HUES48 (cell line): ENCODE measurements at regions not wholly inside any gene's neighbourhood (a gene's known extent, or its start where the extent isn't known, plus 50 kb on each side); places are given as distances from the start of the nearest gene placed in this dataset.

Experiments used
- H3K27ac ChIP-seq: one replicate; pipeline ENCODE4 v1.7.0; 2013; ENCODE audit warnings: low read depth, low read length, inconsistent platforms
- H3K27me3 ChIP-seq: 2 replicates; pipeline ENCODE4 v1.6.1; 2013; ENCODE audit warnings: mild to moderate bottlenecking, low read length; ENCODE audit not compliant: control insufficient read depth, insufficient read depth
- H3K36me3 ChIP-seq: 2 replicates; pipeline ENCODE4 v1.6.1; 2013; ENCODE audit warnings: low read length; ENCODE audit not compliant: control insufficient read depth, insufficient read depth
- H3K4me1 ChIP-seq: 2 replicates; pipeline ENCODE4 v1.6.1; 2013; ENCODE audit warnings: mild to moderate bottlenecking, low read length; ENCODE audit not compliant: control insufficient read depth, insufficient read depth
- H3K4me3 ChIP-seq: 2 replicates; pipeline ENCODE4 v1.5.1; 2013; ENCODE audit warnings: mild to moderate bottlenecking, low read depth, low read length
- H3K9ac ChIP-seq: 2 replicates; pipeline ENCODE4 v1.6.1; 2013; ENCODE audit warnings: mild to moderate bottlenecking, low read depth, low read length, moderate library complexity
- H3K9me3 ChIP-seq: 2 replicates; pipeline ENCODE4 v1.6.1; 2013; ENCODE audit warnings: low read length; ENCODE audit not compliant: control insufficient read depth, insufficient read depth

DNA sequence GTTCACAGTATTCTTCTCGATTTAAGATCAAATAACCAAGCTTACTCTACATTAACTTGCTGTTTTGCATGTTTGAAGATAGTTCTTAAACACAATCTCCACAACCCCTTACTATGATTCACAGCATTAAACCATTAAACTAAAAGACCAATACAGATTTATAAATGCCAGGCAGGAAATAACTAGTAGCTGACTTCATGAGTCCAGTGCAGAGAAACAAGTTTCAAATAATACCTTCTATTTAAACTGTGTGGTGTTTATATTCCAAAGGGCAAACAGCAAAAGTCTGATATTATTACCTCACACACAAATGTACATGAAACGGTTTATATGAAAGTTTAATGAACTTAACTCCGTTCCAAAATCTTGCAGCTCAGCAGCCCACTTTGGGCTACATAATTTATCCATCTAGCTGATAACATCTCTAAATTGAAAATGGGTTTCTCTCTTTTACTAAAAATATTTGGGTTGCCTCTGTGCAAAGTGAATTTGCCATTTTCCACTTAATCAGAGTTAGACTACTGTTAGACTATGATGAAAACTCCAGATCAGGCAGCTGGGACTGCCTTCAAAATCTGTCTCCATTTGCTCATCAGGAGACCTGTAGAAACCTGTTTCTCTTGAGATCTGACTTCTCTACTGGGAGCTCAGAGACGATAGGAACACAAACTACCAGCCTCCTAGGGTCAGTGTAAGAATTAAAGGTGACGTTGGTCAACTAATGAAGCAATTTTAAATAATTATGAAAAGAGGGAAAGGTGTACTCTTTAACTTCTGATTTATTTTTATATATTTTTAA, 287.3 kb downstream of the FZD1 start:
- no peaks in the 10 kb centered on the region for H3K27me3 ChIP-seq

DNA sequence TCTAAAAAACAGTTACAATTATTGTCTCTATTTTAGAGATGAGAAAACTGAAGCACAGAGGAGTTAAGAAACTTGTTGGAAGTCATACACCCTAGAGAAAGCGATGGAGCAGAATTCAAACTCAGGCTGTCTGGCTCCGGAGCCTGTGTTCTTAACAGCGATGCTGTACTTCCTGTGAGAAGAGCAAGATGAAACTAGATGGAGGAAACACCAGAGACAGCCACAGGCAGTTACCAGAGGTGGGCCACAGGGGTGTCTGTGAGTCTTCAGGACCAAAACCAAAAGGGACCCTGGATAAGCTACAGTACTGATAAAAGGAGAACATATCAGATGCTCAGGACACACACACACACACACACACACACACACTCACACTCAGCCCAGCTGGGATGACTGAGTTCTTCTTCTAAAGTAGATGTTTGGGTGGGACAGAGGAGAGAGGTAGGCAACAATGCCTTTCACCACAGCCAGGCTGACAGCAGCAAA, 289.2 kb downstream of the FZD1 start:
- no peak overlapping the region for H3K4me3 ChIP-seq
- no peaks in the 10 kb centered on the region for H3K9me3 ChIP-seq
- no peaks in the 10 kb centered on the region for H3K36me3 ChIP-seq
- 0 out of 2 replicates have a peak, but pooled peaks cover 3% of the 10 kb centered on the region for H3K4me1 ChIP-seq
- no peak overlapping the region for H3K27ac ChIP-seq
- H3K9ac ChIP-seq, result no peak overlapping the region
- H3K27me3 ChIP-seq, result no peaks in the 10 kb centered on the region

More for the DNA sequence above, 287.3 kb downstream of the FZD1 start:
- Histone ChIP-seq H3K36me3 (no peaks in the 10 kb centered on the region), H3K4me1 (0 out of 2 replicates have a peak, but pooled peaks cover 3% of the 10 kb centered on the region), H3K9me3 (no peaks in the 10 kb centered on the region), H3K9ac (no peak overlapping the region), H3K4me3 (no peak overlapping the region), H3K27ac (no peak overlapping the region)

DNA sequence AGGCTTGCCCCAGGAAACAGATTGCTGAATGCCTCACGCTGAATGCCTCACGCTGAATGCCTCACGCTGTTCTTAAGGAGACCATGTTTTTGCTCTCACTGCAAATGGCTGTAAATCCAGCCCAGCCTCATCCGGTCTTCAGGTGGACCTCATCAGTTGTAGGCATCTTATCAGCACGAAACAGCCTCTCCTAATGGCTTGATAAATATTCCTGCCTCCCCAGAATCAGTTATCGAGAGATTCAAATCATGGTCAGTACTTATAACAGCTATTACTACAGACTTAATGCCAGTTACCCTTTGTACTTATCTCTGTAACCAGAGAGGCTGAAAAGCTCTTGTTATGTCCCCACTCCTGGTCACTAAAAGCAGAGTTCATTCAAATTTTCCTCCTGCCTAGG, 290.6 kb downstream of the FZD1 start:
- Histone ChIP-seq H3K36me3 (no peaks in the 10 kb centered on the region), H3K4me3 (no peak overlapping the region), H3K4me1 (0 out of 2 replicates have a peak, but pooled peaks cover 3% of the 10 kb centered on the region), H3K9ac (no peak overlapping the region), H3K27ac (no peak overlapping the region), H3K27me3 (no peaks in the 10 kb centered on the region), H3K9me3 (no peaks in the 10 kb centered on the region)

DNA sequence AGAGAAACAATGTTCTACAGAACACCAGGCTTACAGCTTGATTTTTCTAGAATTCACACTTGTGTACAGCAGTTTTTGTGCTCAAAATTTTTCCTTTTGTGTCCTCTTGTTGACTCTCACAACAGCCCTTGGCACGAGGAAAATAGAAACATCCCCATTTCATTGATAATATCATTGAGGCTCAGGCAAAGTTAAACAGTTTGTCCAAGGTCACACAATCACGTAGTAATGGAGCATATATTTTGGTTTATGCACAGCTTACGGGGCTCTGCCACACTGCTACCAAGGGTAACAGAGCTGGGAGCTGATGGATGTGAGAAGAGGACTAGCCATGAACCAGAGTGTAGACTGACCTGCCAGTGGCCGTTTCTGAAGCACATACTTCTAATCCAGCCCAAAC, 292.0 kb downstream of the FZD1 start:
- Histone ChIP-seq H3K36me3 (no peaks in the 10 kb centered on the region), H3K27ac (no peak overlapping the region), H3K27me3 (no peaks in the 10 kb centered on the region), H3K4me1 (0 out of 2 replicates have a peak, but pooled peaks cover 3% of the 10 kb centered on the region), H3K4me3 (no peak overlapping the region), H3K9ac (no peak overlapping the region), H3K9me3 (no peaks in the 10 kb centered on the region)

DNA sequence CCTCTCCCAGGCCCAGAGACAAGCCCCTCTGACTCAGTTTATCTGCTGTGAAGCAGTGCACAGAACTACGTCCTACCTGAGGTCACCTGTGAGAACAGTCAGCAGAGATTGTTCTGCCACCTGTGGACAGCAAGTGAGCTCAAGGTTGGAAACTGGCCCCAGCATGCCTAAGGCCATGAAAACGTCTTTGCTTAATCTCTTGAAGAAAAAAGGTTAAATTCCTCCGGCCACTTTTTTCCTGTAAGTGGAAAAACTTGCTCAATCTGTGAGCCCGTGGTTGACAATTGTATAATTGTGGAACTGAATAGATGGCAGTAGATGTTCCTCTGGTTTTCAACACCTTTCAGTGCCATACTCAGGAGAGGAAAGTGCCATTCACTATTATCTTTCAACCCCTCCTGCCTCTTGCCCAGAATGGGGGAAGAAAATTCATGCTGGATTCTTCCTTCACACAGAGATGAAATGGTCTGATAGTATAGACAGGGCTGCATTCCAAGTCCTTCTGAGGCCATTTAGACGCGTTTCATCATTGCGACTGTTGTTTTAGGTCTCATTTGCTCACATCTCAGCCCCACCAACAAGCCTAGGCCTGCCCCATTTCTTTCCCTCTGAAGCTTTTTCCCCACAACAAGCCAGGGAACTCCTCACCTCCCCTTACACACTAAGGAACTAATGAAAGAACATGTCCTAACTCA, 292.9 kb downstream of the FZD1 start:
- Histone ChIP-seq H3K9me3 (no peaks in the 10 kb centered on the region), H3K27me3 (no peaks in the 10 kb centered on the region), H3K27ac (no peak overlapping the region), H3K4me3 (no peak overlapping the region), H3K9ac (no peak overlapping the region), H3K36me3 (no peaks in the 10 kb centered on the region), H3K4me1 (0 out of 2 replicates have a peak, but pooled peaks cover 3% of the 10 kb centered on the region)

DNA sequence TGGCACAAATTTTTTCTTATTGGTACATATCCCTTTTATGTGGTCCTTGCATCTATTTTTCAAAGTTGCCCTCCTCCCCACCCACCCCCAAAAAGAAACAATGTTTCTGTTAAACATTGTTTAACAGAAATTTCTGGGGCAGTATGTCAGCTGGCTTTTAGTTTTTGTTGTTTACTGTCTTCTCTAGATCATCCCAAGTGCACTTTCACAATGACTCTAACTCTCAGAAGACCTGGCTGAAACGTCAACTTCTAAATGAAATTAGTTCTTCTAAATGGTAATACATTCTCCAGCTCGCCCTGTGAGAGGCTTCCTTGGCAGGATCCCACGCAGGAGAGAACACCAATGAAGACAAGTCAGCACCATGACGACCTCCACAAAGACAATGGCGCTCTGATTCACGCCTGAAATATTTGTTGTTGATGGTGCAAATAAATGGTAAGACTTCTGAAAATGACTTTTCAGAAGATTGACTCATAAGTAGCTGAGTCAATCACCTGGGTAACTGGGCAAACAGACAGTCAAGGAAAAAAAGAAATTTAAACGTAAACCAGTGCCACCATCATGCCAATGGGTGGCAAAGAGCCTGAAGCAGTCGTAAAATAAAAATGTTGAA, 293.7 kb downstream of the FZD1 start:
- Histone ChIP-seq H3K27ac (no peak overlapping the region), H3K9me3 (no peaks in the 10 kb centered on the region), H3K4me1 (0 out of 2 replicates have a peak, but pooled peaks cover 3% of the 10 kb centered on the region), H3K27me3 (no peaks in the 10 kb centered on the region), H3K9ac (no peak overlapping the region), H3K36me3 (no peaks in the 10 kb centered on the region), H3K4me3 (no peak overlapping the region)

DNA sequence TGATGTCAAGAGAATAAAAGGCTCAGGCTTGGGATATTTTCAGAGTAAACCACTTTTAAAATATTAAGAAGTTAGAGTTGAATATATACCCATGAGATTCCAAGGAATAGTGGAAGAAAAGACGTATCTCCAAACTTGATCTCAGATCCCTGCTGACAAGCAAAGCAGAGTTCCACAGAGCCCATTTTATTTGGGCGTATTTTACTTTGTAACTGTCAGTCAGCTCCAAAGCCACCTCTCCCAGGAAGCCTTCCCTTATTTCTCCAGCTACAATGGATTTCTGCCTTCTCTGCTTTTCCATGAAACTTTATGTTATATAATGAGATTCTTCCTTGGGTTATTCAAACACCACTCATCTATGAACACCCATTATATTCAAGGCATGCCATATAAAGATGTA, 295.7 kb downstream of the FZD1 start:
- no peak overlapping the region for H3K27ac ChIP-seq
- no peak overlapping the region for H3K9ac ChIP-seq
- no peaks in the 10 kb centered on the region for H3K9me3 ChIP-seq
- H3K27me3 ChIP-seq, result no peaks in the 10 kb centered on the region
- no peaks in the 10 kb centered on the region for H3K36me3 ChIP-seq
- no peaks in the 10 kb centered on the region for H3K4me1 ChIP-seq
- no peak overlapping the region for H3K4me3 ChIP-seq

DNA sequence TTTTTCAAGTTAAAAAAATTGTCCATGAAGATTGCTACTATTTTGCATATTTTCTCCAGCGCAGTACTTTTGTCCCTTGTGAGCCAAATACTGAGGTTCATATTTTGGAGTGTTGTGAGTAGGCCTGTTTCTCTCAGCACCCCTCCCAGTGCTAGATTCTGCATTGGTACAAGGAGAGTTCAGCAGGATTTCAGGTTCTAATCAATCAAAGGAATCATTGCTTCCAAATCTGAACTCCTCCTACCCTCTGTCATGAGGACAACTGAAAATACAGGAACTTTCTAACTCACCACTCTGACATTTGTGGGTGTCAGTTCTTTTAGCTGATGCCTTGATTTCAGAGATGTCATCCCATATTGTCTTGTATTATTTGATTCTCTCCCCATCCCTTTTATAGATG, 299.9 kb downstream of the FZD1 start:
- Histone ChIP-seq H3K4me1 (0 out of 2 replicates have a peak, but pooled peaks cover 5% of the 10 kb centered on the region), H3K27me3 (no peaks in the 10 kb centered on the region), H3K9me3 (no peaks in the 10 kb centered on the region), H3K27ac (no peak overlapping the region), H3K4me3 (no peak overlapping the region), H3K9ac (no peak overlapping the region), H3K36me3 (no peaks in the 10 kb centered on the region)

DNA sequence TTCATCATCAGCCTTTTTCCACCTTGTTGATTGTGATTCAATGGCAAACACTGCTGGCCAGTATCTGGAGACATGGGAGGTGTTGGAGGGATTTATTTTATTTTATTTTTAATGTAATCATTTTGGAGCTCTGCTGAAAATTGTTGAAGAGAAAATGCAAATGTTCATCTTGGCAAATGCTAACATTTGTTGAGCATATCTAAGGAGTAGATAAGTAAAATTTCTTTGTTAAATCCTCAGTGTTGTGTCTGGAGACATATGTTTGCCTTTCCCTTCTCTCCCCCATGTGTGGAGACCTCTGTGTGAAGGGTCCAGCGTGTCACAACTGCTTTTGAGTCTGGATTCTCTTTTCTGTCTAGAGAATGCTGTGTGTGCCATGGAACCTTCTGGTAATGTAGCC, 300.3 kb downstream of the FZD1 start:
- H3K4me3 ChIP-seq, result no peak overlapping the region
- H3K9ac ChIP-seq, result no peak overlapping the region
- H3K27ac ChIP-seq, result no peak overlapping the region
- no peaks in the 10 kb centered on the region for H3K9me3 ChIP-seq
- H3K27me3 ChIP-seq, result no peaks in the 10 kb centered on the region
- H3K36me3 ChIP-seq, result no peaks in the 10 kb centered on the region
- 0 out of 2 replicates have a peak, but pooled peaks cover 5% of the 10 kb centered on the region for H3K4me1 ChIP-seq

DNA sequence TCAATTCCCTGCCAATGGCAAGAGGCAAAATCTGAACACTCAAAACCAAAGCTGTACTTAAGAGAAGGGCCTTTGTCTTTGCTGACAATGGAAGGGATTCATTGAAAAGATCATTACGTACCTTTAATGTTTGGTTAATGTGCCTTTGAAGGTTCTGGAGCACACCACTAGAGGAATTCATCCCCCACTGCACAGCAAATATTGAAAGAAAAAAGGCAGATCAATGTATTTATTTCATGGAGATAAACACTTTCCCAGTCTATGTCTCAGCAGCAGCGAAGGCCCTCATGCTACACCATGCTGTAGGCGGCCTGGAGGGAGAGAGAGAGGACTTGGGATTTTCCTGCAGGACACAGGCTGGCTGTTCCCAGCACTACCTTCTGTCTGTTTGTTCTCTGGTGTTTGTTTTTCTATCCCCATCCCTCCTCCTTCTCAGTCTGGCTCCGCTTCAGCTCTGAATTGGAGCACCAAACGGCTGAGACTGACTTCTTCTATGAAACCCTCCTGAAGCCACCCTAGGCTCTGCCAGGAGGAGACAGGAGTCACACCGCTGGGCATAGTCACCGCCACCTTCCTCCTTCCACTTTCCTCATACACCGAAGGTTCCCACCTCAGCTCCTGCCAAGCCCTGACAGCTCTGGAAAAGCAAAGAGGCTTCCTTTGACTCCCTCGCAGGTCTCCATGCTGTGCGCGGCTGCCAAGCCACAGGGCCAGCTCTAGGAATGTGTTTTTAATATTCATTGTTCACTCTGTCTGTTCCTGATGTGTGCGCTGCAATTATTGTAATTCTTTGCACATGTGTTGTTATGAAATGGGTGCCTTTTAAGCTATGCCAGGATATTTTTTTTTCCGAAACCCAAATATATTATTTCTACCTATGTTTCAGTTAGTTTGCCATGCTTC, 301.5 kb downstream of the FZD1 start:
- H3K36me3 ChIP-seq, result no peaks in the 10 kb centered on the region
- H3K4me3 ChIP-seq, result no peak overlapping the region
- H3K27ac ChIP-seq, result no peak overlapping the region
- H3K9ac ChIP-seq, result no peak overlapping the region
- no peaks in the 10 kb centered on the region for H3K9me3 ChIP-seq
- no peaks in the 10 kb centered on the region for H3K27me3 ChIP-seq
- peaks cover 8% of the 10 kb centered on the region; the same call in 1 of the 2 replicates for H3K4me1 ChIP-seq
